IPS-NIHi7 (cell line): ENCODE measurements at regions not wholly inside any gene's neighbourhood (a gene's known extent, or its start where the extent isn't known, plus 50 kb on each side); places are given as distances from the start of the nearest gene placed in this dataset.
A peak's percentile ranks its signal among the peaks of the same experiment; 100 is the strongest.
"Not testable (repeated sequence)": the region's sequence is repeated elsewhere in the genome, so short reads cannot be mapped to it uniquely, and the experiment has no call there.

ENCODE experiments used
- DNase-seq: peaks from one replicate; pipeline ENCODE4 v3.0.0; 2012; ENCODE audit warnings: mixed read lengths; ENCODE audit errors: extremely low spot score

DNA sequence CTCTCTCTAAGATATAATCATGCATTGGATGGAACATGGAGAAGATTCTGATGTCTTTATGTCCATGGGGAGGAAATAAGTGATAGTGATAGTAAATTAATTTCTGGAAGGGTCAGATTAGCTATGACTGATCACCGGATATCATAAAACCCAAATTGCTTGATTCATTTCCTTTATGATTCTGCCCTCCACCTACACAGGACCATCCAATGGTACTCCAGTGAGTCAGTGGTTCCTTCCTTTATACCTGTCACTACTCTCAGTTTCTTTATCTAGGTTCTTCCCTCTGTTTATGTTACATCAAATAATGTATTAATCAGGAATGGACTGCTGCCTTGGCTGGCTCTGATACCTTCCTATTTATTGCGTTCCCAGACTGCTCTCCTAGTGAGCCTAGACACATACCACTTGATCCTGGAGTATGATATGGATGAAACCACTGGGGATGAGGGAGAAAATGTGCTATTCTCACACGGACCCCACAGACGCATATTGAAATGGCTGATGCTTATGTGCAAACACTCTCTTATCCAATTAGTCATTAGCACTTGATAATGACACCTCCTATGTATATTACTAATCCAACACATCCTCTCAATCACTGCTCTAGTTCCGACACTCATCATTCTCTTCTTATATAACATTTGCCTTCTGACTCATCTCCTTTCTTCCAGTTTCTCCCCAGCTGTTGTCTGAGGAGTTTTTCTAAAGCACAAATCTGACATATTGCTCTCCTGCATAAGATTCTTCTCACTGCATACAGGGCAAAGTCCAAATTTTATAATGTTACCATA lies 315.6 kb downstream of the INSIG2 start:
- no peak for DNase-seq

DNA sequence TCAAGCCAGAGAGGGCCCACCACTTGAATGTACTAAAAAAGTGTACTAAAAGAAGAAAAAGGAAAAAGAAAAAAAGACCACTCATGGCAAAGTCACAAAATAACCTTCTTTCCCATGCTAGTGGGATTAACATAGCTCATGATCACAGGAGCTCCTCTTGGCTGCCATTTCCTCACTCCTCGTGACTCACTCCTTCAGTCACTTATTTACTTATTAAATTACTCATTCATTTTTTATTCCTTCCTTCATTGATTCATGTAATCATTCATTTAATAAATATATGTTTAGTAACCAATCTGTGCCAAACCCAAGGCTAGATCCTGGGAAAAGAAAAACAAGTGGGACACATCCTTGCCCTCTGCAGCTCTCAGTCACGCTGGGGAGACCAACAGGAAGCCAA lies 300.5 kb downstream of the INSIG2 start:
- DNase-seq, result no peak

DNA sequence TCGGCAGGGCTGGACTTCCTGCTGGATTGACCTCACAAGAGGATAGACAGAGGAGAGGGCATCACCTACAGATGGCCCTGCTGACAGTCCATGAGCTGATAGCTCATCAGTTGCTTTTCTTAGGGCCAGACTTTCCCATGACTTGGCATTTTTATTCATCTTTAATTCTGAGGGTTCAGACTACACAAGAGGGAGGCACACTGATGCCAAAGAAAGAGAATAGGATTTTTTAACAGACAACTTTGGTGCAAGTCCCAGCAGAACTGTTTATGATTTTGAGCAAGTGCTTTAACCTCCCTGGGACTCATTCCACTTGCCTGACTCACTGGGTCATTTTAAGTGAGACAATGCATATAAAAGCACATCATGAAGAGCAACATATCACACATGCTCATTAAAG lies 299.2 kb downstream of the INSIG2 start:
- DNase-seq, result no peak

DNA sequence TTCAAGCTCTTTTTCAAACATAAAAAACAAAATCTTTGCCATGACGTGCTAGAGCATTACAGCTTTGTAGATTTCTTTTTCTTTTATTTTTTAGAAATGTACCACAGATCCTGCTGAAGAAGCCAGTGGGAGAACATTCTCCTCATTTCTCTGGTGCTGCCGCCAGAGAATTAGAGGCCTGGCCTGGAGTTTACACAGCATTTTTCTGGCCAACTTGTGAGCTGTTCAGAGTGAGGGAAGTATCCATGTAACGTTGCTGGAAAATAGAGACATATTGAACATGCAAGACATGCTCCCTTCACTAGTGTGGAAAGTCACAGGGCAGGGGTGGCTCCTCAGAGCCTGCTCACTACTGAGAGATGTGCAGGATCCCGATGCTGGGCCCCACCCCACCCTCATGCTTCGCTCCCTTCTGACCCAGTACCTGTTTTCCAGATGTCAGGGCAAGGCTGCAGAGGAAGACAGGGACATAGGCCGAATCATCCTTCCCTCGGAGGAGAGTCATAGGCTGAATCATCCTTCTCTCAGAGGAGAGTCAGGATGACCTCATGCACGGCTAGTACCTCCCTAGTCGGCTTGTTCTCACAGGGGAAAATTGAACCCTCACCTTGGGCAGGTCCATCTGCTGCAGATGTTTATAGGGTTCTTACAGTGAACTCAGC lies 298.5 kb downstream of the INSIG2 start:
- DNase-seq, result no peak

DNA sequence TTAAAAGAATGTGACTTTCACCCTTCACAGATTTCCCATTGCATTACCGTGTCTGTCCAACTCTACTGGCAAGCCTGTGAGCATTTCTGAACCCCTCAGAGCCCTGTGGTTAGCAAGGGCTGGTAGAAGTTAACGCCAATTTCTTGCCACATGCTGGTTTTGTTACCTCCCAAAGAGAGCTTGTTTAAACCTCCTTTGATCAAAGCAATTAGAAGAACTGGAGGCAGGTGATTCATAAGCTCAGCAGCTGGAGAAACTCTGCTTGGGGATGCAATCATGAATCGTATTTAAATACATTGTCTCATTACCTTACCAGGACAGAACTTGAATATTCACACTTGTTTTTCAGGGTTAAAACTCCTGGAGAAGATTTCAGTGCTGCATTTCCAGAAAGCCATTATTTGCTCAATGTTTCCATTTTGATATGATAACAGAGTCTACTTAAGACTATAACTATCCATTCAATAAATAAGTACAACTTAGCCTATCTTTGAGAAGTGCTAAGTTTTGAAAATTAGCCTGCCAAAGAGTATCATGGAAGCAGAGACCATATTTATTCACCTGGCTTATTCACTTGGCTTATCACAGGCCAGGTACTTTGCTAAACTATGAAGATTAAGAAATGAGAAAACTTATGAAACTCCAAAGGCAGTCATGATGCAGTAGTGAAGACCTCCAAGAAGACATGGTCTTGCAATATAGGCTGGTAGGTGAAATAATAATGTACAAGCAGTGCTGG lies 292.8 kb downstream of the INSIG2 start:
- DNase-seq, result no peak

DNA sequence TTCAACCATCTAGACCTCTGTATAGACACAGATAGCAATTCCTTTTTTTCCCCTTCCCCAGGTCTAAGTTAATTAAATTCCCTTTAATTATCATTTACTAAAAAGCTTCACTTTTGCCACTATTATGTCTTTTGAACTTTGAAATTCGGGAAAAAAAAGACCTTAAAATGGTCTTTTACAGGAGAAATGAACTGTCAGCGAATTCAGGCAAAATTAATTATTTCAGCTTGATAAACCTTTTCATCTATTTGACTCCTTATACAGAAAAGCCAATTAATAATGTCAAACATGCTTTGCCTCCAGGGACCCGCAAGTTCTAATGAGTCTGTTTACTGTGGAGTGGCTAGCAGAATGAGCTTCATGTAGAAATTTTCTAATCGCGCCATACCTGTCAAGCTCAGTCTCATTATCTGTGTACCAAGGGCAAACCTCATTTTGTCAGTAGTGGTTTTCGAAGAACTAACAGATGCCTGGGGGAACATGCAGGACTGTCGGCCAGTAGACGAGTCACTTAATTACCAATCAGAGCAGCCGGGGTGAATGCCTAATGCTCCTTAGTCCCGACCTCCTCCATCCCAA lies 287.7 kb downstream of the INSIG2 start:
- DNase-seq, result no peak

DNA sequence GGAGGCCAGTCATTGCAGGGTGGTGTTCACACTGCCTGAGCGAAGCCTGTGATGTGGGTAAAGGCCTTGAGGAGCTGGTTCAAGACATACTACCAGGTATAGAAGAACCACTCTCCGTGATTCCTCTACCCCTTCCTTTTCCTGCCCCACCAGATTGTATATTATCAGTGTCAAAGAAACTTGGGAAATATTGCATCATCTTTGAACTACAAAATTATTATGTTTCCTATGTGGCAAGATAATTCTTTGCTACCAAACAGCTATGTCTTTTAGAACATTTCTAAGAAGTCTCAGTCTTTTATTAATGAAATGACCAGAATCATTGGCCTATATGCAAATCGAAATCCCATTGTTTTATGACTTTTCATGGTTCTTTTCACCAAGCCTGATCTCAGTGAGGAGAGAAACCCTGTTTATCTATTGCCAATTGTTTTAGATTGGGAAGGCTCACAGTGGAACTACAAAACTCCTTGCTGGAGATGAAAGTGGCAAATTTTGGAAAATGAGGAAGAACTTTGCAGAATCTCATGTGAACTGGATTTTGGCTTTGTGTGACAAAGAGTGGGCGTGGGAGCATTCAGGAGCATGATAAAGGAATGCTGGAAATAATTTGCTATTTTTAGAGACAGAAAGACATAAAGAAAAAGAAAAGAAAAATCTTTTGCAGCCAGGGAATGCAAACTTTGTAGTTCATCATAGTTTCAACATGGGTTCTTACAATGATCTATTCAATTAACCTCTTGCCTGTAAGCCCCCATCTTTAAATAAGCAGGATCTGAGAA lies 286.9 kb downstream of the INSIG2 start:
- no peak for DNase-seq

DNA sequence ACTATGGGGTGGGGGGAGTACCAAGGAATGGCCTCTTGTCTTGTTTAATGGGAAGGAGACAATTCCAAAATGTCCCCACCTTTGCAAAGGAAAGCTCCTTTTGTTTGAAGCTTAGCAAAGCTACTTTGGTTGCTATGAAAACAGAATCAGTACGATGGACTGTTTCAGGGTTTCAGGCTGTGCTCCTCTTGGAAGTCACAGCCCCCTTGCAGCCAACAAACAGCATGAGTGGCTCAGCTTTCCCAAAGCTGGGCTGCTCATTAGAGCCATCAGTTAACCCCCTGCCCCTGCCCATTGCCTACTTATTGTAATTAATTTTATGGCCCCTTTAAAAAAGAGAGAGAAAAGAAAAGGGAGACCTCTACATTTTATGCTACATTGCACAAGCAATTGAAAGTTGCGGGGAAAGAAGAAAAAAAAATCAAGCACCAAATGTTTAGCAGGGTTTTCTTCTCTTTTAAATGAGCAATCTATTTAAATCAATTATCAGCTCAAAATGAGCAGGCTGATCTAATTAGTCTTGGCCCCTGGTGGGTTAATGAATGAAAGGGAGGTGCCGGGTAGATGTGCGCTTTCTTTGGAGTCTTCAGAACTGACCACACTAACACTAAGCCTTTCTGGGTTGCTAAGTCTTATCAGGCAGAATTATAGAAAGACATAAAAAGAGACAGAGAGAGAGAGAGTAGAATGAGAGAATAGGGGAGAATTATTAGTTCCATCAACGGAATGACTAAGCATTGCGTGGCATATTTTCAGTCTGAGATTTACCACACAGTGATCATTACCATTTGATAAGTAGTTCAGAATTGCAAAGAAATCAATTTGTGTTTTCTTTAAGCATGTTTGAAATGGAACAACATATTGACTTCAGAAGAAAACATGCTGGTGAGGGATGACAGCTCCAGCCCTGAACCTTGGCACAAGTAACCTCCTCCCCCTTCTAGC lies 284.9 kb downstream of the INSIG2 start:
- no peak for DNase-seq

DNA sequence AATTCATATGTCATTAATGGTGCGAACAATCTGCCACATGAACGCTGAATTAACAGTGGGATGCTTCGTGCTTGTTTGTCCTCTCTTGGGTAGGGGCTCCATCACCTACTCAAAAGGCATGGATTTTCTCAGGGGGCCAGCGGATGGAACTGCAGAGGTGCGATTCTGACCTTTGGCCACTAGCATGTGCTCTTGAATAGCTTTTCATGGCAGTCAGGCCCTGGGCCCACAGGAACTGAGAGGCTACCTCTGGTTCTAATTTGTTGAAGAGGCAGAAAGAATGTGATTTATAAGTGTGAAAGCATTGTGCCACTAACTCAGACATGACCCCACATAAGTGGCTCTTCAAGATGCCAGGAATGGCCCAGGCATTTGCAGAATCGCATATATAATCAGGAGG lies 283.2 kb downstream of the INSIG2 start:
- DNase-seq, result peak; percentile 81

DNA sequence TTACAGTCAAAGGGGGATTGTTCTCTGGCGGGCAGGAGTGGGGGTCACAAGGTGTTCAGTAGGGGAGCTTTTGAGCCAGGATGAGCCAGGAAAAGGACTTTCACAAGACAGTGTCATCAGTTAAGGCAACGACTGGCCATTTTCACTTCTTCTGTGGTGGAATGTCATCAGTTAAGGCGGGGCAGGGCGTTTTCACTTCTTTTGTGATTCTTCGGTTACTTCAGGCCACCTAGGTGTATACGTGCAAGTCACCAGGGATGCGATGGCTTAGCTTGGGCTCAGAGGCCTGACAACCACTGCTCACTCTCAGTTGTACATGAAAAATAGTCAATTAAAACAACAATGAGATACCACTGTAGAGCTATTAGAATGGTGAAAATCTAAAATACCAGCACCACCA lies 281.2 kb downstream of the INSIG2 start:
- DNase-seq, result not testable (repeated sequence)

DNA sequence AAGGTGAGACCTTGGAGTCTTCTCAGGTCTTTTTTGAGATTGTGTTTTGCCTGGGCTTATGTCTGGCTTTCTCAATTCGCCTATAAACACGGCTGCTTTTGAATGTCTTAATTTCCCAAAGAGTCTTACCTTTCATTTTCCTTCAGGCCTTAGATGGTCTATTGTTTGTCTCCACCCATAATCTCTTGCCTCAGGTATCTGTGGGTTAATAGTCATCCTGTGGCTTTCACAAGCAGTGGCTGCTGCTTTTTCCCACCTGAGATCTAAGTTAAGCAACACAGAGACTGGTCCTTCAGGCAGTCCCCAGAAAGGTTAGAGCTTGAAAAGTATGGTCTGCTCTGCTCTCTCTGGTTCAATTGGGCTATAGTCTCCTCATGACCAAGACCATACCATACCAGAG lies 275.3 kb downstream of the INSIG2 start:
- no peak for DNase-seq

DNA sequence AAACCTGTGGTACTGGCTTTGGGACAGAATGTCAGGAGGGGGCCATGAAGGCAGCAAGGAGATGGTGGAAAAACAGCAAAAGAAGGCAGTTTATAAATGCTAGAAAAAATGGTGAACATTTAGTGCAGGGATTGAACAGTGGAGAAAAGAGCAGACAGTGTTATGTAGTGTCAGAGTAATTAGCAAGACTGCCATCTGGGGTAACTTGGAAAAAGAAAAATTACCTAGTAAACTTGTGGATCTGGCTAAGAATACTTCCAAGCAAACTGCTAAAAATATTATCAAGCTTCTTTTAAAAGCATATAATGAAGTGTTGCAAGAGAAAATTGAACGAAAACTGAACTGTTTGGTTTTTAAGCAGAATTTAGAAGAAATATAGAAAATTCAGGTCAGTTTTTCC lies 267.8 kb downstream of the INSIG2 start:
- DNase-seq, result no peak

DNA sequence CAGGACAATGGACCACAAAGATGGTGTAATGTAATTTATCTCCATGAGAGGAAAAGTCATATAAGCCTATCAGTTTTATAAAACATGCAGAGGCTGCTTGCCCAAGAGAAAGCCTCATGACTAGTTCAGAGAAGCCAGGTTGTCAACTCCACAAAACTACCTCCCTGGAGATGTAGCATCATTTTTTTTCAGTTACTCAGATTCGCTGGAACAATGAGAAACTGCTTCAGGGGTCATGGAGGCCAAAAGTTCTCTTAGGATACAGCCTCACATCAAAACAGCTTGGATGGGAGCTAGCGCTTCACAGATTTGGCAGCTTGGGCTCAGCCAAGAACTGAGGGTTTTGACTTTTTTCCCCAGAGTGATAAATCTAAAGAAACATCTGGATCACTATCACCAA lies 263.5 kb downstream of the INSIG2 start:
- DNase-seq, result no peak

DNA sequence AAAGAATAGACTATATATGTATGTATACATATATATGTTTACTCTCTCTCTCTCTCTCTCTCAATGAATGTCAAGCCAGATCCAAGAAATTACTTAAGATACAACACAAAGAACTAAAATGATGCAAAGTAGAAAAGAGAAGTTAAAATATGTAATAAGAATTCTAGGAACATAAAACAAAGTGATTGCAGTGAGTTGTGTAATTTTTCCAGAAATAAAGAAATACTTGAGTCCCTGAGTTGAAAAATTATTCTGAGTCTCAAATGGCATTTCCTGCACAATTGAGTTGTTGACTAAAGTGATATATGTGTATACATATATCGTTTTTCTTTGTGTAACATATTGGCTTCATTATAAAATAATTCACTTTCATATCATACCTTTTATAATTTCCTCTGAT lies 262.4 kb downstream of the INSIG2 start:
- no peak for DNase-seq

DNA sequence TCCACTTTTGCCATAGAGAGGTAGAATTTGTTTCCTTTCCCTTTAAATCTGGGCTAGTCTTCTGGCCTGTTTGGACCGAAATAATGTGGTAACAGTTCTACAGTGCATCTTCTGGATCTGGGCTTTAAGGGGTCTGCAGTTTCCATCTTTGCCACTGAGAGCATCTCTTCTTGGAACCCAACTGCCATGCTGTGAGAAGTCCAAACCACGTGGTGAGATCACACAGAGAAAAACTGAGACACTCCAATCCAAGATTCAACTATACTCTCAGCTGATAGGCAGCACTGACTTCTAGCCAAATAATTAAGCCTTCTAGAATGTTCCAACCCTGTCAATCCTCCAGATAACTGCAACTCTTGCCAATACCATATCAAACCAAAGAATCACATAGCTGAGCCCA lies 261.1 kb downstream of the INSIG2 start:
- DNase-seq, result no peak

DNA sequence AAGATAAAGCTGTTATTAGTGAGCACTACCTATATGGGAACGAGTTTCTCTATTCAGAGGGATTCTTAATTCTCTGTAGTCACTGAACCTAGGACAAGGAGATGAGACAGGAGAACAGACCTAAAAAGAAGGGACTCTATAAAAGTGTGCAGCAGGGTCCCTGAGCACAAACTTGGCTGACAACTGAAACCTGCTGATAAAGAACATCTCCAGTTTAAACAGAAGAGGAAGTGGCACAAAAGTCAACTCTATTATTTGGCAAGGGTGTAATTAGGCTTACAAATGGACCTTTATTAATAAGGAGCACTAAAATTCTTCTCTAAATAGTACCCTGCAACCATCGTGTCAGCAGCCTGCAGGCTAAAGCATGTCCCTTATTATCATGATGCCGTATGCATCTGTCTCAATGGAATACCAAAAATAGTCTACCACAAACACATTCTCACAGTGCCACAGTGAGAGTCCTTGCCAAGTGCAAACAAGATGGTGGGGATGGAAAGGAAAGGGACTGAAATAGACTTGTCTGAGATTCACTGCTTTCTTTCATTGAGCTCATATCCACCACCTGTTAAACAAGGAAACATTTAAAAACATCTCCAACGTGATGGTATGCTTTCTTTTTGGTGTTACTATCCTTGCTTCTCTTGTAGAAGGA lies 260.2 kb downstream of the INSIG2 start:
- DNase-seq, result no peak

DNA sequence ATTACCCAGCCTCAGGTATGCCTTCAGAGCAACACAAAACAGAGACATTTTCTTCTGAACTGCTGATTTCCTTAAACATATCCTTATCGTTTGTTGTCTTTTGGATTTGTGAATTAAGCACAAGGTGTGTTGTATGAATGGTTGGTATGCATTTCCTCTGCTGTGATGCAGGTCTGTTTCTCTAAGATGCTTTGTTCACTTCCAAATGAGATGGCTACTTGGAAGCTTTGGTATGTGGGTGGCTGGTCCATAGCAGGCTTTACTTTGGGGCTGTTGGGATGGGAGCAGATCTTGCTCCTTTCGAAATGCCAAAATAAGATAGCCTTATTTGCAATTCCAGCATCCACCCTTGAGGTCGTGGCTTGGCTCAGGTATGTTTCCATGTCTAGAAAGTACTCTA lies 257.2 kb downstream of the INSIG2 start:
- DNase-seq, result no peak

DNA sequence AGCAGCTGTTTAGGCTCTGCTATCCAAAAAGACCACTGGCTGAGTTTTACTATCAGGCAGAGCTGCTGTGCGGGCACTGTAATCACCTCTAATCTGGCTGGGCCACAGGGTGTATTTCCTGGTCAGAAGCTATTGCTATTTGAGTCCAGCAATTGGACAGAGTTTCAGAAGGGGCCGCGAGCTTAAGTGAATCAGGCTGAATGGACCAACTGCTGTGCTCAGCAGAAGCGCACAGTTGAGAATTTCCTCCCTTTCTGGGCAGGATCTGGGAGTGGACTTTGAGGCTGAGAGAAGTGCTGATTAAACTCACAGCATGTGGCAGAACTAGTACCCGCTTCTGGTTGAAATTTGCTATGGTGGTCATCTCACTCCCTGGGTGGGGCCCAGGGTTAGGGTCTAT lies 251.8 kb downstream of the INSIG2 start:
- DNase-seq, result no peak

DNA sequence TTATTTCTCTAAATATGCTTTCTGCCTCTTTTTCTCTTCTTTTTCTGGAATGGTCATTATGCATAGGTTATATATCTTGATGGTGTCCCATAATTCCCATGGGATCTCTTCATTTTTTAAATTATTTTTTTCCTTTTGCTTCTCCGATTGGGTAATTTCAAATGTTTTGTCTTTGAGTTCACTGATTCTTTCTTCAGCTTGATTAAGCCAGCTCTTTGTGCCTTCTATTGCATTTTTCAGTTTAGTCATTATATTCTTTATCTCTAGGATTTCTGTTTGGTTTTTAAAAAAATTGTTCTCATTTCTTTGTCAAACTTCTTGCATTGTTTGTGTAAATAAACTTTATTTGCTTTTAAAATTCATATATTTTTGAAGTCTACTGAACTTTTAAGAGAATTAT lies 251.1 kb downstream of the INSIG2 start:
- DNase-seq, result no peak

DNA sequence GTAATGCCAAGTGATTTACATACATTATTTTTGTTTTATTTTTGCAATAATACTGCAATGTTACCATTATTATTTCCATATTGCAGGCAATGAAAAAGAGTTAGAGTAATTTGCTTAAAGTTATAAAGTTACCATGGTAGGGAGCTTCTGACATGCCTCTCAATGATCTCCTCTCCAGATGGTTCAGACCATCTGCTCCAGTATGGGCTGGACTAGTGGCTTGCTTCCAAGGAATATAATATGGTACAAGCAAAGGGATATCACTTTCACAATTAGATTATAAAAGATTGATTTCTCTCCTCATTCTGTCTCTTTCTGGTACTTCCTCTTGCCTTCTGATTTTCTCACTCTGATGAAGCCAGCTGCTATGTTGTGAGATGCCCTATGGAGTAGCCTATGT lies 245.4 kb downstream of the INSIG2 start:
- no peak for DNase-seq
